Stimulated activated CD4-positive, alpha-beta T cell treated with anti-CD3 and anti-CD28 coated beads, Interleukin-2, amount 100 ng/mL, for 24 hours (primary cell): ENCODE measurements at regions not wholly inside any gene's neighbourhood (a gene's known extent, or its start where the extent isn't known, plus 50 kb on each side); places are given as distances from the start of the nearest gene placed in this dataset.

Source experiments
- DNase-seq, 2 donors: peaks; one replicate each; pipeline ENCODE4 v3.0.0-alpha.2; 2020

DNA sequence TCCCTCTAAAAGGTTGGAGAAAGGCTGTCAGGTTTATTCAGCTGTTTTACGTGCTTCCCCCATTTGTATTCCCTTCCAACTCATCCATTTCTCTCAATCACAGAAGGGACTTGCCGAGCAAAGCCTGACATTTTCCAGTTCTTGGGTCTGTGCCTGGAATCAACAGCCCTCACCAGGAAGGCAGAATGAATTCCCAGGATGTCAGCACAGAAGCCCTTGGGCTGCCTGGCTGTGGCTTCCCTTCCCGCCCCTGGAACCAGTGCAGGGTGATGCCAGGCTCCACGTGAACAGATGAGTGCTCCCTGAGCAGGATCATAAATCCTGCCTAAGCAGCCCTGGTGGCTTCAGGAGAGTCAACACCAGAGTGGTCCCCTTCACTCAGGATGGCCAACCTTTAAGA is 86.1 kb upstream of the CD83 start:
- DNase-seq, result no peak

DNA sequence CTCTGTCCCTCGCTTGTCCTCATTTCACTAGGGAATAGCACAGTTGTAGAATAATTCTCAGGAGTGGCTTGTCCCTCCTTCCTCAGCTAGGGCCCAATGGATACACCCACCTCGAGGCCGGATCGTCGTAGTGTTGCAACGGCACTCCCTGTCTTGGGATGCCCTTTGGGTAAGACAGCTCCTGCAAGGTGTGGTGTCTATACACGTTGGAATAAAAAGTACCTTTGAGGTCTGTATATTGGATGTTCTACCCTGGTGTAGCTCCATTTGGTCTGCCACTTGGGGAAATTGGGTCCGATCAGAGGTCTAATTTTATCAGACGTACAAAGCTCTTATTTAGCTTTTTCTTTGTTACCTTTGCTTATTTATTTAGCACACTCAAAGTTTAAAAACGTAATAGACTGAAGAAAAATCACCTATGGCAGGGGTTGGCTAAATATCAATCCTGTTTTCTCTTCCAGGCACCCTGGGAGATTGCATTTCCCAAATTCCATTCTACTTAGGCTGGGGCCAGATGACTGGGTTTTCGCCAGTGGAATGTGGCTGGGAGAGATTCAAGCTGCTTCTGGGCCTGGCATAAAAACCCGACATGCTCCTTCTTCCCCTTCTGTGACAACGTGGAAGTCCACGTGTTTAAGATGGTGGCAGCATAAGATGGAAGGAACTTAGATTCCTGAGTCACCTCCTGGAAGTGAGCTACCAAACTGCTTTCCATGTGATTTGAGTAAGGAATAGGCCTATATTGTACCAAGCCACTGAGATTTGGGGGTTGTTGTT is 82.3 kb upstream of the CD83 start:
- no peak for DNase-seq

DNA sequence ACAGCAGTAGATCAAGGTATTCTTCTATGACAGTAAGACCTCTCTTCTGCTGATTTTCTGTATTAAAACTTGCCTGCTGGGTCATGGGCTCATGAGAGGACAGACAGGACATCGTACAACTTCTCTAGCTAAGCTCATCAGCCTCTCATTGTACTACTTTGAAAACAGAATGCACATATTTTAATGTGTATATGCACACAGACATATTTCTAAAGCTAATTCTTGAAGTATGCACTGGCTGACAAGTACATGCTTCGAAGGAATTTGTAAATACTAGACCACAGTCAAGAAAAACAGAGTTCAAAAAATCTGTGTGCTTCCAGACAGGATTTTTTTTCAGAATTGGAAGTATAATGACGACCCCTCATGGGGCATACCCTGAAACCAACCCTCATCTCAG is 81.7 kb upstream of the CD83 start:
- no peak for DNase-seq

DNA sequence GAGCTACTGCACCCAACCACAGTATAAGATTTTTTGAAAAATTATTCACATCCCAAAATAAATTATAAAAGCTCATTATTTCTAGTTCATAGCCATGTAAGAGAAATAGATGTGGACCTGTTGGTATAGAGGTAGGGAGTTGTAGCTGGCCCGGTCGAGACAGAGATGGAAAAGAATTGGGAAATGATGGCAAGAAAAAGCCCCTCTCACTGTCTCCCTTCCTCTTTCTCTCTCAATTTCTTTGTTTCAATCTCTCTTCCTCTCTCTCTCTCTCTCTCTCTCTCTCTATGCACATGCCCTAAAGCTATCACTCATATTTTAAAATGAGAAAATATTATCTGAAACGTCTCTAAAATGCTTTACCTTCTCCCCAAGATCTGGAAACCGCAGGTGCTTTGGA is 80.7 kb upstream of the CD83 start:
- DNase-seq, result no peak

DNA sequence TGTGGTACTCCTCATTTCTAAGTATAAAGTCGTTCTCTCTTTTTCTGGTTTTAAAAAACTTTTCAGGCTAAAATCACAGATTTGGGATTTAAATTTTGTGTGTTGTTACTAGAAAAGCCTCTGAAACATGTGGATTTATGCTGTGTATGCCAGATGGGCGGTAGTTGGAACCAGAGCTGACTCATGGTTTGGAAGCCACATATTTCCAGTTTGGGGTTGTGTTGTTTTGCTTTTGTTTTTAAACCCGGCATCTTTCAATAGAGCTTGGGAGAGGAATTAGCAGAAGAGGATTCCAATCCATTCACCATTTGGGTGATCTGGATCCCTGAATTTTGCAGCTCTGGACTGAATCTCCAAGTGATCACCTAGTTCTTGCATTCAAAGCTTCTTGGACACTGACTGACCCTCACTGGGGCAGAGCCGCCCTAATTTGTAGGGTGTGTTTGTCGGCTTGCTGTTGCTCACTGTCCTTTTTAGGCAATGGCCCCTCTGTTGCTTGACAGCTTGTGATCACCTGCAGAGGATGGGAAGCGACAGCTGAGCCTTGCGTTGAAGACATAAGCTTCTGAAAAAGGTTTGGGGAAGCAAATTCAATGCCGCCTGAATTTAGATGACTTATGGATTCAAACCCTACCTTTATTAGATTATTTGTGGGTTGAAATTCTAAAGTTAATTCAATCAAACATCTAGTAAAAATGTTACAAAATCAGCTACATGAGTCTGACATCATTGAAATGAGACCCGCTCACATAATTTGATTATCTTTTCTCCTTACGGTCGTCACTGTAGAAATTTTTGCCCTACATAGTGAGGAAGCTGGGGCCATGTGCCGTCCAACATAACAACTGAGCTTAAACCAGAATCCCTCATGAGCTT is 79.9 kb upstream of the CD83 start:
- DNase-seq, result no peak

DNA sequence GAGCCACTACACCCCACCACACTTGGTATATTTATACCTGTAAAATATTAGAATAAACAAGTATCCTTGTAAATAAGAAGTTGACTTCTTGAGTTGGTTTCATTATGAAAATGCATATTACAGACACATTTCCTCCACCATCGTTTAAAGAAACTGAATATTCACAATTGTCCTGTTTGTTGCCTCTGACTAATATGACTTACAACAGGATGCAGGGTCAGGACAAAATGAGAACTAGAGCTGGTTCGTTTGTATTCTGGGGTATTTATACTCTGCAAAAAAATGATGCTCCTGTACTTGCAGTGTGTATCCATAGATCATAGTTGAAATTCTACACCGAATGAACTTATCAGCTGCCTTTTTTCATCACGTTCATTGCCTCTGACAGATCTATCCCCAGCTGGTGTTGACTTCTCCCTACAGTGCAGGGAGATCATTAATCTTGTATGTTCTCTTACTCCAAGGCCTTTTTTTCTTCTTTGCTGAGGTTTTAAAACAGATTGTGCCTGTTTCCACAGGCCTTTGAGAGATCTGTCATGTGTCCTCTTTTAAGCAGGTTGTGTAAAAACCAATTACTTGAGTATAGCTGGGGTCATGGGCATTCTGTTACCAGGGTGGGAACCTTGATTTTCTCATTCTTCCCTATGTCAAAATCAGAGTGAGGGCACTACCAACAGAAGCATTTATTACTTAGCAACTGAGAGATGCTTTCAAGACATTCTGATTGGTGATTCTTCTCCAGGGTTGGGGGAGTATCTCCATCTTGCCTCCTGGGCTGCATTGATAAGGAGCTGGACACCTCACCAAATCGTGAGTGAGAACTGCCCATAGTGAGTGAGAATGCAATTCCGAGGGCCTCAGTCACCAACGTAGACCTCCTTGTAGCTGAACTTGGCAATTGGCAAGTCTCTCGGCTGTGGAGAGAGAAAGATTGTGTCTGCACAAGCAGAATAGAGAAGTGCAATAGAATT is 78.8 kb upstream of the CD83 start:
- no peak for DNase-seq

DNA sequence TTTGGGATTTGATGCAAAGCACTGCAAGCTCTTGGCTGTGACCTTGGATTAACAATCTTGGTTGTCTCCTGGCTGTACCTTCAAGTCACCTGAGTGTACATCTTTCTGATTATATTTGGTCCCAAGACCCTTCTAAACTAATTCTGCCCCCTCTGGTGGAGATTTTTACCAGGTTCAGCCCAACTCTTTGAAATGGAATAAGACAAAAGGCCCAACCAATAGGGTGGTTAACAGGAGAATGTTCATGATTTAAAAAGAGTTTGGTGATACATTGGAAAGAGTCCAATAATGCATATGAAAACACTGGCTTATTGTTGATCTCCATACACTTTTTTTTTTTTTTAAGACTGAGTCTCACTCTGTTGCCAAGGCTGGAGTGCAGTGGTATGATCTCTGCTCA is 77.5 kb upstream of the CD83 start:
- no peak for DNase-seq

DNA sequence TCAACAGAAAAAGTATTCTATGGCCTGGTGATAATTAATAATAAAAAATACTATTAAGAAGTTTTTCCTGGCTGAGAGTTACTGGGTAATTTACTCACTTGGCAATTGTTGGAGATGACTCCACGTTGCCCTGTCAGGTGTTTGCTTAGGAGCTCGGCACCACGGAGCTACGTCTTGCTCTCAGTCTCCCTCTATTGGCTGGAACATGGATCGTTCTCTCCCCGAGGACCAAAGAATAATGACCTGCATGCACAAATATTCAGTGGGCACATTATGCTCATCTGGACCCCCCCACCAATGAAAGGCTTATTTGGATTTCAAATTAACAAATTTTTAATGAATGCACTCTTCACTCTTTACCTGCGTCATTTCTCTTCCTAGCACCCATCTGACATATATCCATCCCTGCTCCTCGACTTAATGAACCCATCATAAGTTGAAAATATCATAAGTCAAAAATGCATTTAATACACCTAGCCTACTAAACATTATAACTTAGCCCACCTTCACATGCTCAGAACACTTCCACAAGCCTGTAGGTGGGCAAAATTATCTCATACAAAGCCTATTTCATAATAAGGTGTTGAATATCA is 71.0 kb upstream of the CD83 start:
- peak; percentile 45 to 49 for DNase-seq

DNA sequence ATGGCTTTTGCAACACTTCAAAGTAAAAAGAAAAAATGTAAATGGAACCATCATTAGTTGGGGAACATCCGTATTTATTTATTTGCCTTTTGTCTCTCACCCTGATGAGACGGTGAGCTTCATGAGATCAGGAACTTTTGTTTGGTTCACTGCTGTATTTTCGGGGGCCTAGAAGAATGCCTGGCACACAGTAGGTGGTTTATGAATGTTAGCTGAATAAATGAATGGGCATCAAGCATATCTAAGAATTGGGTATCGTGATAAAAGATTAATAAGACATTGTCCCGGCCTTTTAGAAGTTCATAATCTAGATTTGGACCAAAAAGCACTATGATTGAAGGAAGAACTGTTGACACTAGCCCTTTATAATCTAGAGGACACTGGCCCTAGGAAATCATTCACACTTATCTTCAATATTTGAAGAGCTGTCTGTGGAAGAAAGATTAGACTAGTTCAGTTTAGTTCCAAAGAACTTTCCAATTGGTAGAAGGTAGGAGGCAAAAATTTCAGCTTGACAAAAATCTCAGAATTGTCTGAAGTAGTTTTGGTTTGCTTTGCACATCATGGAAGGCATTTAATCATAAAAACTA is 70.3 kb upstream of the CD83 start:
- no peak for DNase-seq

DNA sequence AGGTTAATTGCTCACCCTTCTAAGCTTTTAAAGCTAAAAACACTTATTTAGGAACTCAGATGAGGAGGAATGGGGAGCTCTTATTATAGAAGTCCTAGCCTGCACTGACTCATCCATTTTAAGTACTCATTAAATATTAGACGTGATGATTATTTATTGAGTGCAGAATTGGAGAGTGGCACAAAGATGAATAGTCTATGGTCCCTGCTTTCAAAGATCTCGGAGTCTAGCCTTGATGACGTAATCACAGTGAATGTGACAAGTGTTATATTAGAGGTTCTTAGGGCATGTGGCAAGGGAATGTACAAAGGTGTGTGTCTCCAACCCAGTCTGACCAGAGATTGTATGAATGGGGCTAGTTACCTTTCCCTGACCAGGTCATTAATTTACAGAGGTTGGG is 68.7 kb upstream of the CD83 start:
- DNase-seq, result no peak

DNA sequence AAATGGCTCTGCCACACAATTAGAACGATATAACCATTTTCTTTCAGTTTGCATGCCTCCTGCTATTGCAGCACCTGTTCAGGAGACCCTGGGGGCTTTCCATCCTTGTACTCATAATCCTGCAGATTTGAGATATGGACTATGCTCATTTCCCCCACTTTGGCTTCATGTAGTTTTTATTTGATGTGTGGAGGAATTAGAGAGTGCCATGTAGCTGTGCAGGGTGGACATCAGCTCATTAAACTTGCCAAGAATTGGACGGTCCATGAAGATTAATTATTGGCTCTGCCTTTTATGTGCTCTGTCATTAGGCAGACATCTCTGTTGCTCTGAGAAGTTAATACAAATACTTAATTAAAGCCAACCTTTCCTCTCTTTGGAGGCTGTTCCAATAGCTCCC is 66.2 kb upstream of the CD83 start:
- DNase-seq, result no peak

DNA sequence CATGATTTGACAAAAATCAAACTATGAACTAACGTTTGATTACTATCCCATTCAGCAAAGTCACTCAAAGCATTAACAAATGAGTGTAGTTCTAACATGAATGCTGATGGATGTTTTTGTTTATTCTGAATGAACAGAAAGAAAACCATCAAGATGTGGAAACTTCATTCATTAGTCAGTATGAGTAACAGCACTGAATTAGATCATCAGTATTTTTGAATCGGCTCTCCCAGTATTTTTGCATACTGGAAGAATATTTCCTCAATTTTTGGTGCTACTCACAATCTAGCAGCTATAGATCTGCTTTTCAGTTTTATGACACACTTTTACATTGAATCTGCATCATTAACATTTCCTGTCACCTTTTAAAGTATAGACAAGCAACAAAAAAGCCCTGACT is 63.8 kb upstream of the CD83 start:
- DNase-seq, result no peak

DNA sequence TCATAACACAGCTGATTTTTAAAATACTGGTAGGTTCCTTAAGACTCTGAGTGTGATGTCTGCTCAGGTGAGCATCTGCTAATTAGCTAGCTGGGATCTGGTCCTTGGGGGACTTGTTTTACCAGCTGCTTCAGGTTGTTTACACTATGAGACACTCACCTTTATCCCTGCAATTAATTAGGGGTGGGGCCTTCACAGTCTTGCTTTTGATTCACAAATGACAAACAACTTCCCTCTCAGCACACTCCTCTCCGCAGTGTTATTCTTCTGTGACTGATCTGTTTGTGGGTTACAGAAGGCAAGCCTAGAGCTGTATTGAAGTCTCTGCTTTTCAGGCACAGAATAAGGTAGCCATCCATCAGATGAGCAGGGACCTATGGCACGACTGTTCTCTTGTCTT is 62.0 kb upstream of the CD83 start:
- DNase-seq, result no peak

DNA sequence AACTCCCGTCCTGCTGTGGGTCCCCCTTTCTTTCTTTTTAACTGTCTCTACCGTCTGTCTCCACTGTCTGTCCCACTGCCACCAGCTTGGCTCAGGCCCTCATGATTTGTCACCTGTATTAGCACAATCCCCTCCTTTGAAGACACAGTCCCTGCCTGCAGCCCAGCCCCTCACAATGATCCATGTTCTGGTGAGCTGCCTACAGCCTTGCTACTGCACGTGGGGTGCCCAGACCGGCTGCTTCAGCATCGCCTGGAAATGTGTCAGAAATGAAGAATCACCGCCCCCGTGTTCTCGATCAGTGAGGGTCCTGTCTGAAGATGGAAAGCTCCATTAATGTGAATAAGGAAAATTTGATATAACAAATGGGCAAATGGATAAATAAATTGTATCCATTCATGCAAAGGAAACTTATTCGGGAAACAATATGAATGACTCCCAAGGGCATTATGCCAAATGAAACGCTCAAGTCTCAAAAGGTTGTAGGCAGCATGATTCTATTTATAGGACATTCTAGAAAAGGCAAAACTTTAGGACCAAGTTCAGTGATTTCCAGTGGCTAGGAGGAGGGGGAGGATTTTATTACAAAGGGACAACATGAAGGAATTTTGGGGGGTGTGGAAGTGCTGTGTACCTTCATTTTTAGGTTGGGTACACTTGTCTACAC is 59.4 kb upstream of the CD83 start:
- no peak for DNase-seq

DNA sequence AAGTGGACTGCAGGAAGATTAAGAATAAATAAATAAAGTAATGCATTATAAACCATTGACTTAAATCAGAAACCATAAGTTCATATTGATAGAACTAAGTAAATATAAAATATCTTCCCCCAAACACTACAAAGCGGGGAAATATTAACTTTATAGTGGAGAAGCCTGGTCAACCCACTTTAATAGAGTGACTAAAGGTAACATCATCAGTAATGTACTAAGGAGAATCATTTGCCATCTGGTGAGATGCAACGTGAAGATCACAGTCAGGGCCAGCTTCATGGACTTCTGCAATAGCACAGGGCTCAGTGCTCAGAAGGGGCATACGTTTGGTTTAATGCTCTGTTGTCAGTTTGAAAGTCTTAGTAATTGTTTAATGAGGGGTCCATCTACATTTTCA is 58.8 kb upstream of the CD83 start:
- no peak for DNase-seq

DNA sequence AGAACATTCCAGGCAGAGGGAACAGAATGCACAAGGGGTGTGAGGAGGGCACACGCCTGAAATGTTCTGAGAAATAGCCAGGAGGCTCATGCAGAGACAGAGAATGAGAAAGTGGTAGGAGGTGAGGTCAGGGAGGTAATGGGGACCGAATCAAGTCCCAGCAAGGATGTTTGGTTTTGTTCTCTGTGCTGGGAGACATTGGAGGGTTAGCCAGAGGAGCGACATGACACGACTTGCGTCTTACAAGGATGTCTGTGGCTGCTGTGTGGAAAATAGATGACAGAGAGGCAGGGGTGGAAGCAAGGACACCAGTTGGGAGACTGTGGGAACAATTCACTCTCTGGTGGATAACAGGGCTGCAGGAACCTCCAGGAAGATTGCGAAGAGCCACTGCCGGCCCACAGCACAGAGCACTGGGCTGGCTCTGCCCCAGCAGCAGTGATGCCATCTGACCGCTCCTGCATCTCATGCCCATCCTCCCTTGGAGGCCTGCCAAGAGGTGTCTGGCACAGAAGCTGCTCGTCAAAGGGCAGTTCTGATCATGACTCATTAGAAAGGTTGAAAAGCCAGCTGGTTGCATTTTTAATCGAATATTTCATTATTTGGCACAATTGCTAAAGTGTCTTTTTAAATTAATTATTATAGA is 57.7 kb upstream of the CD83 start:
- DNase-seq, result no peak

DNA sequence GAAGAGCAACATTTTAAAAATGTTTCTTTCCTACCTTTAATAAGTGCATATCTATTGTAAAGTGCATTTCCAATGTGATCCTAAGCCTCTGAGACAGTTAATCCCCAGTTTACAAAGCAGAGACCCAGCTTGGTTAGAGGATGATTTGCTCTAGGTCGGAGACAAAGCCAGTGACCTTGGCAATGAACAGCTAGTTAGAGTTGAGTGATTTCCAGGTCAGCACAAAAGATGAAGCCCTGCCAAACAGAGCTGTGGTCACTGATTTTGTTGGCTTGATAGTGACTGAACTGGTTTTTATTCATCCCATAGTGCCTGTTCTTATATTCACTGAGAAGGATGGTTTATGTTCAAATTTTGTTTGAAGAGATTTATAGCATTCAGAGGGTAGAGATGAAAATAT is 56.6 kb upstream of the CD83 start:
- DNase-seq, result no peak

DNA sequence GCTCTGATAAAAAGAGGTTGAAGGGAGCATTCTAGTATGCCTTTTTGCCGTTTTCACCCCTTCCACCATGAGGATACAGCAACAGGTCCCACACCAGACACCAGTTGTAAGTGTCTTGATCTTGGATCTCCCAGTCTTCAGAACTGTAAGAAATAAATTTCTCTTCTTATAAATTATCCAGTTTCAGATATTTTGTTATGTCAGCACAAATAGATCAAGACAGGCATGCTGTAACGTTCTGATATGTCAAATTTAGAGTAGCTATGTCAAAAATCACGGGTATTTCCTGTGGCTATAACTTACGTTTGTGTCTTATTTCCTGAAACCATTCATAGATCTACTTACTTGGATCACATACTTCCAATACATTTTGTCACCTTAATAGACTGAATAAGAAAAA is 55.9 kb upstream of the CD83 start:
- DNase-seq, result no peak

DNA sequence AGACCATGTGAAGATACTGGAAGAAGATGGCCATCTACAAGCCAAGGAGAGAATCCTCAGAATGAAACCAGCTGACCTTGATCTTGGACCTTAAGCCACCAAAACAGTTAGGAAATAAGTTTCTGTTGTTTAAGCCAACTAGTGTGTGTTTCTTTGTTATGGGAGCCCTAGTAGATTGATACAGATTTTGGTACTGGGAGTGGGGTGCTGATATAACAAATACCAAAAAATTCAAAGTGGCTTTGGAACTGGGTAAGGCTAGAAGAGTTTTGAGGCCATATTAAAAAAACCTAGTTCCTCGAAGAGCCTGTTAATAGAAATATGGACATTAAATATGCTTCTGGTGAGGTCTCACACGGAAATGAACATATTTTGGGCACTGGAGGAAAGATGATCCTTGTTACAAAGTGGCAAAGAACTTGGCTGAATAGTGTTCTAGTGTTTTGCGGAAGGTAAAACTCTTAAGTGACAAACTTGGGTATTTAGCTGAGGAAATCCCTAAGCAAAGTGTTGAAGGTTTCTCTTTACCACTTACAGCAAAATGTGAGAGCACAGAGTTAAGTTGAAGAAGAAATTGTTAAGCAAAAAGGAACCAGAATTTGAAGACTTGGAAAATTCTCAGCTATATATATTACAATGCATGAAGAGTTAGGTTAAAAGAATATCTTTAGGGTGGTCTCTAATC is 55.1 kb upstream of the CD83 start:
- DNase-seq, result no peak

DNA sequence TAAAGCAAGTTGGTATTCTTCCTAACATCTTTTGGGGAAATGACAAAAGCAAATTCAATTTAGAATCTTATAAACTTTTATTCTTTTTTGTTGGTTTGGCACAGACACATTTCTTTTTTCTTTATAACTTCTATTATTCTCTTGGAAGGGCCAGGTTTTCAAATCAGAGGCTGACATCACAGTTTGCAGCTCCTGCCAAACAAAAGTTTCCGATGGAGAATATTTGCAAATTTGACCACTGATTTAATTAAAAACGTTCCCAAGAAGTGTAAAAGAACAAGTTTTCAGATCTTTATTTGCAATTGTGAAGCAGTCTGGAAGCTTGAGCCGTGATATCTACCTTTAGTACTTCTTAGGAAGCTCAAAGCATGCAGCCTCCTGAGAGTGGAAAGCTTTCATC is 53.8 kb upstream of the CD83 start:
- no peak for DNase-seq

DNA sequence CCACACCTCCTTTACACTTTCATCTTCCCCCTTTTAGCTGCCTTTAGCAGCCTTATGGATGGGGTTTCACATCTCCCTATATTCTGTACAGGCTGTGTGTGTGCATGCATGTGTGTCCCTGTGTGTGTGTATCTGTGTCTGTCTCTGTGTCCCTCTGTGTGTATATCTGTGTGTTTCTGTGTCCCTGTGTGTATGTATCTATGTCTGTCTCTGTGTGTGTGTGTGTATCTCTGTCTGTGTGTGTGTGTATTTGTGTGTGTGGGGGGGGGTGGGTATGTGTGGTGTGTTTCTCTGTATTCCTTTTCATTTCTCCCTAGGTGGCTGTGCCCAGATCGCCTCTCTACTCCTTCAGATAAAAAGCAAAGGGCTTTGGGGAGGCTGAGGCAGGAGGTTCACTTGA is 52.2 kb upstream of the CD83 start:
- no peak for DNase-seq
